Activated CD8-positive, alpha-beta memory T cell treated with anti-CD3 and anti-CD28 coated beads for 48 hours (primary cell): ENCODE measurements at regions not wholly inside any gene's neighbourhood (a gene's known extent, or its start where the extent isn't known, plus 50 kb on each side); places are given as distances from the start of the nearest gene placed in this dataset.

Experiments used
- DNase-seq, 3 experiments: peaks; one replicate each; pipeline ENCODE4 v3.0.0-alpha.2; 2020; ENCODE audit warnings: low read depth in 2 of 3, low spot score in 2 of 3

DNA sequence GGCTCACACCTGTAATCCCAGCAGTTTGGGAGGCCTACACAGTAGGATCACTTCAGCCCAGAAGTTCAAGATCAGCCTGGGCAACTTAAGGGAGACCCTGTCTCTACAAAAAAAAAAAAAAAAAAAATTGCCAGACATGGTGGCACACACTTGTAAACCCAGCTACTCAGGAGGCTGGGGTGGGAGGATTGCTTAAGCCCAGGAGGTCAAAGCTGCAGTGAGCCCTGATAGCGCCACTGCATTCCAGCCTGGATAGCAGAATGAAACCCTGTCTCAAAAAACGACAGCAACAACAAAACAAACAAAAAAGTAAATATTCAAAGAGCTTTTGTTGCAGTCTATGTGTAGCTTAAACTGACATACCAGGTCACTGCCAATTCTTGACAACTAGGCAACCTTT, 63.1 kb upstream of the TANK start:
- DNase-seq, result no peak

DNA sequence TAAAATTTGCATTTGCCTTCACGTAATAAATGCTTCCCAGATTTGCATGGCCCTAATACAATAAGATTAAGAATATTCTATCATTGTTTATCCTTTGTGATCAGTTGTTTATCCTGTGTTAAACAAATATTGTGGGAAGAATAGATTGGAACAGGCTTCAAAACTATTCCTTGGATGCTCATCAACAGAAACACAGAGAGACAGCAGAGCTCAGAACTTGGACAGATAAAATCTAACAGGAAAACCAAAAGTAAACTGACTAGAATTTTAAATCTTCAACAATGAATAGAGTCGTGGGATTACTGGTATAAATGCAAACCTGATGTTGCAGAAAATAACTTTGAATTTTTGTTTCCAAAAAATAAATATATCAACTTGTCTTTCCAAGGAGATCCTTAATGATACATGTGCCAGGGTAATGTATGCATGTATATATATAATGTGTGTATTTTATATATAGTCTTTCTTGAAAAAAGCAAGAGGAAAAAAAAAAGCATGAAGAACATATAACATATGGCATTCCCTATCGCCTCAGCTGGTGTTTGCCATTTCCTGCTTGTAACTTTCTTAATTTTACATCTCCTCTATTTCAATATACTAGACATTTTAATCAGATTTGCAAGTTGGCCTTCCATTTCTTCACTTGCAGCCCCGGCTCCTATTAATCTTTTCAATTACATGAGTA, 59.9 kb upstream of the TANK start:
- no peak for DNase-seq

DNA sequence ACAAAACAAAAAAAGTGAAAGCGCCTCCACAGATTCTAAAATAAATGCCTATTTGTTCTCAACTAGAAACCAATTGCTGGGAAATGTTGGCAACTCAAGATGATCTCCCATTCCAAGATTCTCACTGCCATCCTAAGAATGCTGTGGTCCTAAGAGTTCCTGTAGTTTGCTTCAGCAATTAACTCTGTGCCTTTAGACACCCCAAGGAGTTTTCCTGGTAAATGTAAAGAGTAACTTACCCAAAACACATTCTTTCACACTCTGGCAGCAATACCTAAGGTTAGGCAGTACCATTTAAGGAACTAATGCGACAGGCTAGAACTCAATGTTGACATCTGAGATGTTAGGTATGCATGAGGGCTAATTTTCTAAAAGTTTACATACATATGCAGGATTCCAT, 58.8 kb upstream of the TANK start:
- DNase-seq, result no peak

DNA sequence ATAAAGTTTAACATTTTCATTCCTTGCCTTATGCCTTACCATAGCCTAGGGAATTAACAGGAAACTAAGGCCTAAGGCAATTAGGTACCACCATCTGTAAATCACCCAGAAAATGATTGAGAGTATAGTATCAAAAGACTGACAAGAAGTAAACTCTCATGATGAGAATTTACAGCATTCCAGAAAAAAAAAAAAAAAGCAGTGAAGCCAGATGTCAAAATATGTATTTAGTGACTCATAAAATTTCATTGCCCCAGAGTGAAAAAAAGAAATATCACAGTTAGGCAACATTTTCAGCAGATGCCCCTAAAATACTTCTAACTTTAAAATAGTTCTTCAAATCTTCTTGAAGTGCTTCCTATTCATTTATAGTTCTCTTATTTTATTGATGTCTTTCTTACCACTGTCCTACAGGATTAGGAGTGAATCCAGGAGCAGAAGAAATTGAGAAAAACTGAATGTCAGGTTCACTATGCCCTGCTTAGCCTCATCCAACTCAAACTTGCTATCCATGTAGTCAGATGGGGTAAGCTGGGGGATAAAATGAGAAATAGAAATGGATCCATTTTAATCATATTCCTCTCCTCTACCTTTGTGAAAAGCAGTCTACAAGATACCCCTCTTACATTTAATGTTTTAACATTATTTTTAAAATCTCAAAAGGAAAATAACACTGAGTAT, 57.3 kb upstream of the TANK start:
- DNase-seq, result no peak

DNA sequence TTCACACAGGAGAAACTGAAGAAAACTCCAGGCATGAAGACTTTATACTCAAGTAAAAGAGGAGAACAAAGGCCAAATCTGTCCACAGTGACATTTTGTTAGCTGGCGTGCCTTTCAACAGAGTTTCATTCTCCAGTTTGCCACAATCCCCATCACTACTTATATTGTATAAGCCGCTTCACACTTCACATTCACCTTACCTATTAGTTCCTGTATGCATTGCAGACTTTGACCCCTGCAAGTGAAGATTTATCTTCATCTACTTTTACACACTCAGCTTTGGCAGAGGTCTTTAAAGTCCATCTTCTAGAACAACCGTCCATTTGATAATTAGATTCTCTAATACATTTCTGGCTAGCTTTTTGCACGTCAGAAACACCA, 56.8 kb upstream of the TANK start:
- no peak for DNase-seq

DNA sequence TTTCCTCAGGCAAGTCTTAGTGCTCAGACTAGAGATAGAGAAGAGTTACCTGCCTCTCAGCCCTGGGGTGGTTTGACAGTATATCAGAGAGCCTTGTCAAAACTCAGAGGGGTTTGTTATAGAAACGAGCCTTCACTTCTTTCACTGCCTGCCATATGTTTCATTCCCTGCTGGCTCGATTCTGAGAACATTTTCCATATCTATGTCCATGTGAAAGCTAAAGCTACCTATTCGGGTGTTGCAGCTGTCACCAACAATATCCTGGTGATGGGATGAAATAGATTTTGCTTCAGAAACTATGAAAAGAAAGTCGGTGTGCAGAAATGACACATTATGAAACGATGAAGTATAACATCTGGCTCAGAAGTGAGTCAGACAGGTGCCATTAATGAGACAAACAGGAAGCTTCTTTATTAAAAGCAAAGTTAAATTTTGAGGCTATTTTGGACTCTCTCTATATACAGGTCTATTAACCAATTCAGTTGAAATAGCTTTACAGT, 56.1 kb upstream of the TANK start:
- no peak for DNase-seq

DNA sequence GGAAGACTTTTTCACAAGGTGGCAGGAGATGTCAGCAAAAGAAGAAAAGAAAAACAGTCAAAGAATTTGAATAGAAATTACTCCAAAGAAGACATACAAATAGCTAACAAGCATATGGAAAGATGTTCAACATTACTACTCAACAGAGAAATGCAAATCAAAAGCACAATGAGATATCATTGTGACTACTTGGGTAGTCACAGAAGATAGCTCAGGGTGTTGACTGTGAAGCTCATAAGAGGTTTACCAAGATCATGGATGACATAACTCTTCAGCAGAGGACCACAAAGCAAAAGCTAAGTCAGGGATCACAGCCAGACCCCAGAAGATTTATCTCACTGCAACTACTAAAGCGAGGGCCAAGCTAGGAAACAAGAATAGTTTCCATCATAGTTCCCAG, 53.0 kb upstream of the TANK start:
- DNase-seq, result no peak
